ENCODE measurements at regions not wholly inside any gene's neighbourhood (a gene's known extent, or its start where the extent isn't known, plus 50 kb on each side); places are given as distances from the start of the nearest gene placed in this dataset.

DNA sequence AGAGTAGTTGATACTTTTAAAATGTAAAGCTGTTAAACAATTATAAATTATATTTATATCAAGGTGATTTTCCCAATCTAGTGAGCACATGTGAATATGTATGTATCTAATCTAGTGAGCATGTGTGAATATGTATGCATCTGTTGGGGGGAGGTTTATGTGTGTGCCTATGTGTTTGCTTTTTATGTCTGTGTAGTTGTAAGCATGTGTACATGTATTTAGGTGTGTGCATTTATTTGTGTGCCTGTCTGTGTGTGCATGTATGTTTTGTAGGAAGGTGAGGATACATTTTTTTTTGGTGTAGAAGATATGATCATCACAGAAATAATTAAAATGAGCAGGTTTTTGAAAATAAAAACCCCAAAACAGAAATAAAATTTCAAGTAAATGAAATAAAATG lies 318.9 kb upstream of the CHRM3 start:
- Histone ChIP-seq H3K4me3 (no peak overlapping the region), H3K36me3 (no peaks in the 10 kb centered on the region), H3K4me1 (no peaks in the 10 kb centered on the region), H3K9me3 (no peaks in the 10 kb centered on the region), H3K27me3 (no peaks in the 10 kb centered on the region), H3K27ac (no peak overlapping the region)
- DNase-seq: no peak
- TF ChIP-seq POLR2A (IDR thresholded peaks at IDR 0.05): no peak
- TF ChIP-seq, protein P1, sequence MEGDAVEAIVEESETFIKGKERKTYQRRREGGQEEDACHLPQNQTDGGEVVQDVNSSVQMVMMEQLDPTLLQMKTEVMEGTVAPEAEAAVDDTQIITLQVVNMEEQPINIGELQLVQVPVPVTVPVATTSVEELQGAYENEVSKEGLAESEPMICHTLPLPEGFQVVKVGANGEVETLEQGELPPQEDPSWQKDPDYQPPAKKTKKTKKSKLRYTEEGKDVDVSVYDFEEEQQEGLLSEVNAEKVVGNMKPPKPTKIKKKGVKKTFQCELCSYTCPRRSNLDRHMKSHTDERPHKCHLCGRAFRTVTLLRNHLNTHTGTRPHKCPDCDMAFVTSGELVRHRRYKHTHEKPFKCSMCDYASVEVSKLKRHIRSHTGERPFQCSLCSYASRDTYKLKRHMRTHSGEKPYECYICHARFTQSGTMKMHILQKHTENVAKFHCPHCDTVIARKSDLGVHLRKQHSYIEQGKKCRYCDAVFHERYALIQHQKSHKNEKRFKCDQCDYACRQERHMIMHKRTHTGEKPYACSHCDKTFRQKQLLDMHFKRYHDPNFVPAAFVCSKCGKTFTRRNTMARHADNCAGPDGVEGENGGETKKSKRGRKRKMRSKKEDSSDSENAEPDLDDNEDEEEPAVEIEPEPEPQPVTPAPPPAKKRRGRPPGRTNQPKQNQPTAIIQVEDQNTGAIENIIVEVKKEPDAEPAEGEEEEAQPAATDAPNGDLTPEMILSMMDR (IDR thresholded peaks at IDR 0.05): no peak

- TF ChIP-seq, protein P1 (IDR thresholded peaks at IDR 0.05): no peak
- no peak for TF ChIP-seq POLR2A (IDR thresholded peaks at IDR 0.05)
- H3K4me1 ChIP-seq: no peaks in the 10 kb centered on the region
- H3K4me3 ChIP-seq: no peak overlapping the region
- no peaks in the 10 kb centered on the region for H3K27me3 ChIP-seq
- no peaks in the 10 kb centered on the region for H3K36me3 ChIP-seq
- no peaks in the 10 kb centered on the region for H3K9me3 ChIP-seq
- no peak overlapping the region for H3K27ac ChIP-seq
- no peak for DNase-seq
These were observed 319.3 kb upstream of the CHRM3 start for GRCh38 chr1:239067058-239067457.

DNA sequence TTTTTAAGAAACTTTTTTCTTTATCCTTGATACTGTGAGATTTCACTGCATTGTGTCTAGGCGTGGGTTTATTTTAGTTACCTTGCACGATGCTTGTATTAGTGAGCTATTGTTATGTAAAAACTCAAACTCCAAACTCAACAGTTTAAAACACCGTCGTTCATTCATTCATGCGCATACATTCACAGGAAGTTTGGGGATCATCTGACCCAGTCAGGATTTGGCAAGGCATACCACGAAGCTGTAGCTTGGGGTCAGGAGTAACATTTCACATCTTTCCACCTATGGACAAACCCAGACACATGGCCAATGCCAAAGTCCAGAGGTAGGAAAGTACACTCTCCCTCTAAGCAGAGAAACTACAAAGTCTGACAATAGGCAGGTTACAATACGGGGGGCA lies 324.6 kb upstream of the CHRM3 start:
- DNase-seq: no peak
- Histone ChIP-seq H3K27ac (no peak overlapping the region), H3K27me3 (no peaks in the 10 kb centered on the region), H3K4me1 (no peaks in the 10 kb centered on the region), H3K36me3 (no peaks in the 10 kb centered on the region), H3K9me3 (no peaks in the 10 kb centered on the region), H3K4me3 (no peak overlapping the region)
- TF ChIP-seq, protein P1 (IDR thresholded peaks at IDR 0.05): no peak
- TF ChIP-seq POLR2A (IDR thresholded peaks at IDR 0.05): no peak

- no peaks in the 10 kb centered on the region for H3K9me3 ChIP-seq
- TF ChIP-seq POLR2A (IDR thresholded peaks at IDR 0.05): no peak
- TF ChIP-seq, protein P1 (IDR thresholded peaks at IDR 0.05): no peak
- no peaks in the 10 kb centered on the region for H3K36me3 ChIP-seq
- H3K4me1 ChIP-seq: no peaks in the 10 kb centered on the region
- no peak for DNase-seq
- H3K27me3 ChIP-seq: no peaks in the 10 kb centered on the region
- no peak overlapping the region for H3K4me3 ChIP-seq
- no peak overlapping the region for H3K27ac ChIP-seq
These were observed 328.2 kb upstream of the CHRM3 start for GRCh38 chr1:239058190-239058589.

DNA sequence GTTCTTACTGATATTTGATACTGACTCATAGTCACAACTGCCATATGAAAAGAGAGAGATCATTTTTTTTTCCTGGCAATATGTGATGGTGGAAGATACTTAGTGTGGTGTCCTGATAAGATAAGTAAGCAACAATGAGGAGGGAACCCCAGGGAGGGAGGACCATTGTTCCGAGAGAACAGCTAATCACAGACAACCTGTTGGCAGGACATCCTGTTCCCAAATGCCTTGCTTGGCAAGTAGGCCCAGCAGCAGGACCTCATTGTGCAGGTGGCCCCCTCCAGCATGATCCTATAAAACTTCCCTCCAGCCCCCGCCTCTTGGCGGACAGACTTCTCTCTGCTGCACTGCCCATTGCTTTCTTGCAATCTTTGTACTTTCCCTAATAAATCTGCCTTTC lies 329.4 kb upstream of the CHRM3 start:
- Histone ChIP-seq H3K9me3 (no peaks in the 10 kb centered on the region), H3K27ac (no peak overlapping the region), H3K36me3 (no peaks in the 10 kb centered on the region), H3K27me3 (no peaks in the 10 kb centered on the region), H3K4me1 (no peaks in the 10 kb centered on the region), H3K4me3 (no peak overlapping the region)
- TF ChIP-seq POLR2A (IDR thresholded peaks at IDR 0.05): no peak
- TF ChIP-seq, protein P1 (IDR thresholded peaks at IDR 0.05): no peak
- DNase-seq: no peak

- Histone ChIP-seq H3K27ac (no peak overlapping the region), H3K9me3 (no peaks in the 10 kb centered on the region), H3K4me1 (no peaks in the 10 kb centered on the region), H3K36me3 (no peaks in the 10 kb centered on the region), H3K4me3 (no peak overlapping the region), H3K27me3 (no peaks in the 10 kb centered on the region)
- no peak for DNase-seq
- TF ChIP-seq POLR2A (IDR thresholded peaks at IDR 0.05): no peak
- TF ChIP-seq, protein P1 (IDR thresholded peaks at IDR 0.05): no peak
These were observed 333.1 kb upstream of the CHRM3 start for GRCh38 chr1:239053279-239053678.
